GM23338 (cell line): ENCODE measurements at regions not wholly inside any gene's neighbourhood (a gene's known extent, or its start where the extent isn't known, plus 50 kb on each side); places are given as distances from the start of the nearest gene placed in this dataset.

Source experiments
- CTCF ChIP-seq, 2 experiments: fragments of 200-600 bp in 1 of 2; sonication (generic) in 1 of 2; conservative IDR thresholded peaks; 2 replicates each; pipeline versions ENCODE4 v1.5.1 to v1.6.1; 2016 to 2017; ENCODE audit warnings: antibody characterized with exemption in 2 of 2, low read depth in 2 of 2, mild to moderate bottlenecking in 2 of 2, moderate library complexity in 1 of 2
- EZH2 ChIP-seq: fragments of 200-600 bp; sonication (generic); IDR thresholded peaks from one replicate; pipeline ENCODE4 v1.8.0; 2017; ENCODE audit warnings: antibody characterized with exemption, mild to moderate bottlenecking, low read depth; ENCODE audit not compliant: unreplicated experiment
- POLR2AphosphoS5 ChIP-seq: IDR thresholded peaks from 2 replicates; pipeline ENCODE4 v1.6.1; 2016; ENCODE audit warnings: antibody characterized with exemption, low read depth
- REST ChIP-seq: IDR thresholded peaks from one replicate; pipeline ENCODE4 v1.6.1; 2018; ENCODE audit warnings: antibody characterized with exemption; ENCODE audit not compliant: unreplicated experiment

- no peak for TF ChIP-seq CTCF (conservative IDR thresholded peaks at IDR 0.05; ENCODE audit: low read depth in 2 of 2)
- no peak for TF ChIP-seq REST
- no peak for TF ChIP-seq POLR2AphosphoS5
- TF ChIP-seq EZH2 = no peak
These were observed 65.1 kb upstream of the SPINK5 start for GRCh38 chr5:147998704-147999103.
